Stimulated activated CD8-positive, alpha-beta memory T cell treated with anti-CD3 and anti-CD28 coated beads, Interleukin-12 subunit alpha, Interleukin-12 subunit beta, amount 100 ng/mL, for 1 hour (primary cell): ENCODE measurements at regions not wholly inside any gene's neighbourhood (a gene's known extent, or its start where the extent isn't known, plus 50 kb on each side); places are given as distances from the start of the nearest gene placed in this dataset.
"Not testable (repeated sequence)": the region's sequence is repeated elsewhere in the genome, so short reads cannot be mapped to it uniquely, and the experiment has no call there.

Source experiments
- DNase-seq: peaks from one replicate; pipeline ENCODE4 v3.0.0-alpha.2; 2020; ENCODE audit warnings: low read depth

GRCh38 chr2:237196866-237197618 lies 111.4 kb downstream of the COPS8 start:
- DNase-seq = no peak

DNA sequence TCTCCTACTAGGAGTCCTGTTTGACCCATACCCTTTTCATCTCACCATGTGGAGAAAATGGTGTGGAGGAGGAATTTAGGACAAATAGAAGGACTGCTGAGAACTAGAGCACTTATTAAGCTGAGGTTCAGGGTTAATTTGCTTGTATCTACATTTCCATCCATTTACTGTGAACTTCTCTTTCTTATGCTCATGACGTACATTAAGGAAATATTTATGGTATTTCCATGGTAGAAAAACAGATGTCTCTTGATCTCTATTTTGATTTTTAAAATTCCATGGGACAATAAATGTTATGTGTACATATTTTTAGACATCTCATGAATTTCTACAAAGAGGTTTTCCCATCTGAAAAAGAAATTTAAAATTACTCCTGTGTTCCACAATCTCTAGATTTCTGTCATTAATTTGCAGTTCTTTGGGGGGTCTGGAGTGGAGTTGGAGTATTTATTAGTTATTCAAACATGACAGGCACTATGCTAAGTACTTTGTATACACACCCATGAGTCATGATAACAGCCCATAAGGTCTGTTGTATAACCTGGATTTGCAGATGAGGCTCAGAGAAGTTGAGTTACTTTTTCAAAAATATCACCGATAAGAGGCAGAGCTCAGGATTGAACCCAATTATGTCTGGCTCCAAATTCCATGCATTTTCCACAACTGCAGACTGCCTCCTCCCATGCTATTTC lies 112.6 kb downstream of the COPS8 start:
- DNase-seq = no peak

- no peak for DNase-seq
Observed at GRCh38 chr2:237199082-237199481, 113.4 kb downstream of the COPS8 start.

- no peak for DNase-seq
Observed at GRCh38 chr2:237199577-237199976, 113.9 kb downstream of the COPS8 start.

DNA sequence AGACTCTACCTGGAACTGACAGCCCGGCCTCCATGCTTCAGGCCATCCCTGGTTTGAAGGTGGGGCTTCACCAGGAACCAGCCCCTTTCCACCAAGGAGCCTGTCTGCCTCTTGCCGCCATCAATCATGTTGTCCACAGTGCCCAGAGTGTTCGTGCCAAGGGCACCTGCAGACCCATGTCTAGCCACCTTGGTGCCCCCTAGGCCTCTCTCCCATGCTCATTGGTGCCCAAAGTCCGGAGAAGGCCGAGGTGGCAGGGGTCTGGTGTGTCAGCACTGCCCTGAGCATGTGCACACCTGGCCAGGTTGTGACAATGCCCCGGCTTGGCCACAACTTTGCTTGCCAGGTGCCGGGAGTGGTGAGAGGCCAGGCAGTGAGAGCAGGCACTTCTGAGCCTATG lies 114.8 kb downstream of the COPS8 start:
- no peak for DNase-seq

GRCh38 chr2:237201461-237202287 lies 116.0 kb downstream of the COPS8 start:
- no peak for DNase-seq

GRCh38 chr2:237202288-237203030 lies 116.8 kb downstream of the COPS8 start:
- DNase-seq = no peak

DNA sequence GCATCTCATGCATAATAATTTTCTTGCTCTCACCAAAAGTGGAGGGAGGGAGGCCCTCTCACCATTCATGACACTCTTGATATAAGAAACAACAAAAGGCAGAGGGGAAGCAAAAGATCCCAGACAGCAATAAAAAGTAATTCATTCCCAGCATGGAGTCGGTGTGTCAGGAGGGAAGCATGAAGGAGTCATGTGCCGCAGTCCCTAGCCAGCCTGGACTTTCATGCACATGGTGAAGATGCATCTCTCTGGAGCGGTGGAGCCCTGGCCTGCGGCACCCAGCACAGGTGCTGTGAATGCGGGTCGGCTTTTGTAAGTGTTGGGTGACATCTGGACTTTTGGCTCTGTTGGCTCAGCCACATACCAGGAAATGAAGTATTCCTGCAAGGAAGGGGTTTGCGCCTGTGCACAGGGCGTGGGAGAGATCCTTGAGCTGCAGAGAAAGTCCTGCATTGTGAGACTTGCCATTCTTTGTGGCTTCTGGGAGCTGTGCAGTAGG lies 119.4 kb downstream of the COPS8 start:
- DNase-seq = no peak

GRCh38 chr2:237205561-237205971 lies 119.9 kb downstream of the COPS8 start:
- no peak for DNase-seq

DNA sequence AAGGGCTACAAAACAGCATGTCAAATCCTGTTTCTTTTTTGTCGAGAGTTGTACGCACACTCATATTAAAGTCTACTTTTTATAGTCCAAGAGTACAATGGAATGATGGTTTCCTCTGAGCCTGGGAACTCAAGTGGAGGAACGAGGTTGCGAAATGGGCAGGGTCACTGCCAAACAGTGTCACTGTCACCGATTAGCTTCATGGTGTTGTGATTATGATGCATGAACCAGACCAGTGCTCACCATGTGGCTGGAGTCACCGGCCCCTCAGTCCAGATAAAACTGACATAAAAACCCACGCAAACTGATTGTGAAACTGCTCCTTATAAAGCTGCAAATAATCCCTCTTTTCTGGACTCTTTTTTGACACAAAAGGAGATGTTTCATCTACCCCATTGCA lies 122.0 kb downstream of the COPS8 start:
- DNase-seq = no peak

DNA sequence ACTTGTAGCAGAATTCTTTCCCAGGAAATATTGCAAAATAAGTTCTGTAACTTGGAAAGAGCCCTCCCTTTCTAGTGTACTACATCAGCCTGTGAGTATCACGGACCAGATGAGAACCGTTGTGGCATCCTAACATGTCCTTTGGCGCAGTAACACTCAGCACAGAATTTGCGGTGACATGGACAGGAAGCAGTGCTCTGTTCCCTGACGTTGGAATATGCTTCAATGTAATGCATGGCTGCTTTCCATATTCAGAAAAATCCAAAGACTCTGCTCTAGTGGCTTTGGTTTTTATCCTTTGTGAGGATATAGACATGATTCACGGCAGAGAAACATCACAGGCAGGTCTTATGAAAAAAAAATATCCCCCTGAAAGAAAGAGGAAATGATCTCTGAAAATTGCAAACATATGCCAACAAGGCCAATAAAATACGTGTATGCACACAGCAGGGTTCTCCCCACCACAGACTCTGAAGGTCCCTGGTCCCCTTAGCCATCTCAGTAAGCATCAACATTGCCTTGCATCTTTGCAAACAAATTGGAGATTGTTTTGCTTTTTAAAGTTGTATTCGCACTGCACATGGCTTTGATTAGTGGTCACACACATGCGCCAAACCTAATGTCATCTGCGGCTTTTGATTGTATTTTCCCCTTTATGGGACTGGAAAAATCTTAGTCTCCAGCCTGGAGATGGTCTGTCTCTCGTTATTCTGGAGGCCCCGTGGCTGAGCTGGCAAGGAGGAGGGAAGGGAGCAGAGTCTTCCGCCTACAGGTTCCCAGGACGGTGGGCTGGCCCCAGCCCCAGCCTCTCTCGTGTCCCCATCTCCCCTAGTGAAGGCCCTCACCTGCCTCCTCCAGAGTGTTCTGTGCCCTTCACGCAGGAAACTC lies 122.9 kb downstream of the COPS8 start:
- DNase-seq = no peak

GRCh38 chr2:237209885-237210284 lies 124.2 kb downstream of the COPS8 start:
- no peak for DNase-seq

DNA sequence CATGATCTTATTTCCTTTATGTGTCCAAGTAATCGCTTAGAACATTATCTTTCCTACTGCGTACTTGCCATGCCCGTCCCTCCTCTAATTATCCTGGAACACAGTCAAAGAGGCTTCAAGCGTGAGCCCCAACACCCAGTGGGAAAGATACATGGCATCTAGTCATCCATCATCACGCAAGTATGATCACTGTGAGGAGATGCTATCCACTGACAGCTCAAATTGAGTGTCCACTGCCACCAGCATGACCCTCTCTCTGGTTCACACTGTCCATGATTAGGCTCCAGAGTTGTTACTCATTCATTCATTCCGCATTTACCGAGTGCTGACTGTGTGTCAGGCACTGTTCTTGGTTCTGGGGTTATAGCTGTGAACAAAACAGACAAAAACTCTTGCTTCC lies 124.6 kb downstream of the COPS8 start:
- DNase-seq = no peak

GRCh38 chr2:237210763-237211162 lies 125.1 kb downstream of the COPS8 start:
- DNase-seq = no peak

GRCh38 chr2:237212356-237213279 lies 126.9 kb downstream of the COPS8 start:
- not testable (repeated sequence) for DNase-seq

GRCh38 chr2:237213315-237214022 lies 127.8 kb downstream of the COPS8 start:
- no peak for DNase-seq

DNA sequence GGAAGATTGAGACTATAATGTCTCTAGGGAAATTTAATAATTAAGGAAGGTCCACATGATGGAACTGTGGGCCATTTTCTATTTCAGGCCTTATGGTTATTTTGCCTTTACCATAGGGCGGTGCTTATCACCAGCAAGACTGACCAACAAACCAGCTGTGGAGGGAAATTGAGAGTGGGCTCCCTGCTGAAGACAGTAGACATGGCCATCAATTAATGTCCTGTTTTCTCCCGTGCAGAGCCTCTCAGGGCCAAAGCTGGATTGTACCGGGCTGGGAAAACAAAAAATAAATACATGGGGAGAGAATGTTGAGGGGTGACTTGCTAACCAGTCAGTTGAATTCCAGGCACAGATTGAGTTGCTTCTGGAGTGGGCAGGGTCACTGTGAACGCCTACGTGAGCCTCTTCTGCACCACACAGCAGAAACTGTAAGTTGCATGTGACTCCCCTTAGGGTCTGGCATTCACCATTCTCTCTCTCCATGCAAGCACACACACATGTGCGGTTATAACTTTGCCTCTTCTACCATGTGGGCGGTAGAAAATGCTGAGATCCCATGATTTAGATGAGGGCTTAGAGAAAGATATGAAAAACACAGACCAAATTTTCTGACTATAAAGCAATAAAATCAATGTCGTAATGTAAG lies 128.5 kb downstream of the COPS8 start:
- DNase-seq = no peak

- DNase-seq = no peak
Observed at GRCh38 chr2:237214963-237215362, 129.3 kb downstream of the COPS8 start.
